MCF 10A (cell line): ENCODE measurements at regions not wholly inside any gene's neighbourhood (a gene's known extent, or its start where the extent isn't known, plus 50 kb on each side); places are given as distances from the start of the nearest gene placed in this dataset.

Experiments used
- BruUV-seq: library from RNA; stranded (reverse); fragments of 400-500 nt; replicated peaks from 2 replicates; lab custom pipeline; 2021; lab: Mats Ljungman, UMichigan
- CTCF ChIA-PET: fragments of 300-600 bp; sonication (Branson Sonifier 250); formaldehyde crosslinking; extraction: SDS; loops from one replicate; lab custom pipeline; 2021; ENCODE audit warnings: antibody characterized with exemption, inconsistent platforms; lab: Yijun Ruan, JAX
- POLR2A ChIA-PET: fragments of 300-600, 350-650 bp; sonication (Branson Sonifier 250); formaldehyde crosslinking; extraction: SDS; loops from one replicate; lab custom pipeline; 2020; ENCODE audit warnings: antibody characterized with exemption, inconsistent platforms; lab: Yijun Ruan, JAX
- DNase-seq: peaks from one replicate; pipeline ENCODE4 v3.0.0-alpha.2; 2018; ENCODE audit not compliant: unreplicated experiment
- H3K27ac Mint-ChIP-seq: one replicate; pipeline ENCODE4 v1.8.0; 2022; ENCODE audit warnings: mild to moderate bottlenecking, low read depth, mixed read lengths; ENCODE audit not compliant: unreplicated experiment
- H3K27me3 Mint-ChIP-seq: one replicate; pipeline ENCODE4 v1.8.0; 2022; ENCODE audit warnings: mixed read lengths; ENCODE audit not compliant: insufficient read depth, unreplicated experiment
- H3K36me3 Mint-ChIP-seq: one replicate; pipeline ENCODE4 v1.8.0; 2022; ENCODE audit warnings: mild to moderate bottlenecking, moderate library complexity, mixed read lengths; ENCODE audit not compliant: insufficient read depth, unreplicated experiment
- H3K4me1 Mint-ChIP-seq: one replicate; pipeline ENCODE4 v1.8.0; 2022; ENCODE audit warnings: mixed read lengths; ENCODE audit not compliant: insufficient read depth, unreplicated experiment
- H3K4me3 Mint-ChIP-seq: one replicate; pipeline ENCODE4 v1.8.0; 2022; ENCODE audit warnings: mild to moderate bottlenecking, moderate library complexity, mixed read lengths; ENCODE audit not compliant: unreplicated experiment
- H3K9me3 Mint-ChIP-seq: one replicate; pipeline ENCODE4 v1.8.0; 2022; ENCODE audit warnings: mixed read lengths; ENCODE audit not compliant: unreplicated experiment
- CTCF ChIP-seq: fragments of 200-600 bp; IDR thresholded peaks from one replicate; pipeline ENCODE4 v1.8.0; 2022; ENCODE audit warnings: antibody characterized with exemption, mild to moderate bottlenecking; ENCODE audit not compliant: unreplicated experiment
- intact Hi-C: fragments of 100-400 bp; cut with micrococcal nuclease; formaldehyde crosslinking; loops from 2 replicates; pipeline ENCODE4 v1.14.1; 2022

GRCh38 chr9:13684656-13685055 is 405.2 kb upstream of the MPDZ start:
- Mint-ChIP-seq H3K9me3 (no peaks in the 10 kb centered on the region), H3K27ac (no peak overlapping the region), H3K4me3 (no peak overlapping the region), H3K27me3 (no peaks in the 10 kb centered on the region), H3K4me1 (peaks cover 13% of the 10 kb centered on the region), H3K36me3 (no peaks in the 10 kb centered on the region)
- BruUV-seq: no TSS peak
- intact Hi-C loops: loop anchor here (5.0 kb wide), 1 partner anchor 332 kb away; no protein-coding TSS in a partner anchor
- no peak for DNase-seq
- no peak for TF ChIP-seq CTCF
- ChIA-PET POLR2A (interaction anchor here (0.7 kb wide), 1 partner anchor 74 kb away, joined by 3 read pairs; no protein-coding TSS in a partner anchor), CTCF (interaction anchor here (2.0 kb wide), 1 partner anchor 257 kb away, joined by 5 read pairs; no protein-coding TSS in a partner anchor)

GRCh38 chr9:13677801-13678200 is 398.3 kb upstream of the MPDZ start:
- ChIA-PET CTCF (no interaction called here), POLR2A (interaction anchor here (1.0 kb wide), 1 partner anchor 404 kb away, joined by 4 read pairs; no protein-coding TSS in a partner anchor)
- Mint-ChIP-seq H3K36me3 (no peaks in the 10 kb centered on the region), H3K27ac (no peak overlapping the region), H3K4me1 (no peaks in the 10 kb centered on the region), H3K9me3 (no peaks in the 10 kb centered on the region), H3K27me3 (no peaks in the 10 kb centered on the region), H3K4me3 (no peak overlapping the region)
- no TSS peak for BruUV-seq
- TF ChIP-seq CTCF: no peak
- no peak for DNase-seq
- intact Hi-C loops: no loop called here

- H3K9me3 Mint-ChIP-seq: no peaks in the 10 kb centered on the region
These were observed 396.1 kb upstream of the MPDZ start for GRCh38 chr9:13675638-13676000.

More at GRCh38 chr9:13675638-13676000, 396.1 kb upstream of the MPDZ start:
- CTCF ChIA-PET: no interaction called here
- BruUV-seq: no TSS peak
- intact Hi-C loops: no loop called here
- Mint-ChIP-seq H3K27ac (no peak overlapping the region), H3K4me1 (no peaks in the 10 kb centered on the region), H3K36me3 (no peaks in the 10 kb centered on the region), H3K27me3 (no peaks in the 10 kb centered on the region), H3K4me3 (no peak overlapping the region)
- TF ChIP-seq CTCF: no peak
- POLR2A ChIA-PET: interaction anchor here (1.4 kb wide), 1 partner anchor 13 kb away, joined by 3 read pairs; no protein-coding TSS in a partner anchor
- no peak for DNase-seq
